Skeletal muscle tissue (tissue), 3 donors: ENCODE measurements at regions not wholly inside any gene's neighbourhood (a gene's known extent, or its start where the extent isn't known, plus 50 kb on each side); places are given as distances from the start of the nearest gene placed in this dataset.

Experiments used
- H3K27ac ChIP-seq: one replicate; pipeline ENCODE4 v1.7.0; 2013; ENCODE audit warnings: mild to moderate bottlenecking, low read depth, low read length, inconsistent platforms
- H3K27me3 ChIP-seq, 3 donors: one replicate each; pipeline ENCODE4 v1.7.0; 2013; ENCODE audit warnings: low read length in 3 of 3; ENCODE audit not compliant: control insufficient read depth in 3 of 3, insufficient read depth in 3 of 3
- H3K36me3 ChIP-seq, 3 donors: one replicate each; pipeline ENCODE4 v1.7.0; 2013; ENCODE audit warnings: low read length in 3 of 3; ENCODE audit not compliant: control insufficient read depth in 3 of 3, insufficient read depth in 3 of 3
- H3K4me1 ChIP-seq, 3 donors: one replicate each; pipeline ENCODE4 v1.7.0; 2013; ENCODE audit warnings: low read length in 3 of 3, mild to moderate bottlenecking in 3 of 3; ENCODE audit not compliant: control insufficient read depth in 3 of 3, insufficient read depth in 3 of 3
- H3K4me3 ChIP-seq, 3 donors: one replicate each; pipeline ENCODE4 v1.7.0; 2013; ENCODE audit warnings: low read length in 3 of 3
- H3K9ac ChIP-seq, 3 donors: one replicate each; pipeline ENCODE4 v1.7.0; 2013; ENCODE audit warnings: low read length in 3 of 3, mild to moderate bottlenecking in 3 of 3, moderate library complexity in 2 of 3, low read depth in 1 of 3
- H3K9me3 ChIP-seq, 3 donors: one replicate each; pipeline ENCODE4 v1.7.0; 2013; ENCODE audit warnings: low read length in 3 of 3; ENCODE audit not compliant: control insufficient read depth in 3 of 3
- donor health status: Osteomylitis.

- no peaks in the 10 kb centered on the region for H3K27me3 ChIP-seq
- H3K9ac ChIP-seq = no peak overlapping the region
- H3K36me3 ChIP-seq = no peaks in the 10 kb centered on the region
- H3K4me3 ChIP-seq = no peak overlapping the region
- H3K4me1 ChIP-seq = no peaks in the 10 kb centered on the region
- no peaks in the 10 kb centered on the region for H3K9me3 ChIP-seq
- no peak overlapping the region for H3K27ac ChIP-seq
Measured at GRCh38 chr2:14255135-14255820, 377.2 kb upstream of the LRATD1 start.

GRCh38 chr2:14256890-14257289 is 375.6 kb upstream of the LRATD1 start:
- no peak overlapping the region for H3K27ac ChIP-seq
- H3K36me3 ChIP-seq = no peaks in the 10 kb centered on the region
- H3K4me3 ChIP-seq = no peak overlapping the region
- H3K4me1 ChIP-seq = no peaks in the 10 kb centered on the region
- no peaks in the 10 kb centered on the region for H3K9me3 ChIP-seq
- no peaks in the 10 kb centered on the region for H3K27me3 ChIP-seq
- no peak overlapping the region for H3K9ac ChIP-seq

GRCh38 chr2:14257801-14258507 is 374.6 kb upstream of the LRATD1 start:
- Histone ChIP-seq H3K27me3 (no peaks in the 10 kb centered on the region), H3K4me3 (no peak overlapping the region), H3K36me3 (no peaks in the 10 kb centered on the region), H3K9me3 (no peaks in the 10 kb centered on the region), H3K27ac (no peak overlapping the region), H3K4me1 (no peaks in the 10 kb centered on the region), H3K9ac (no peak overlapping the region)

GRCh38 chr2:14261771-14262170 is 370.7 kb upstream of the LRATD1 start:
- Histone ChIP-seq H3K4me3 (no peak overlapping the region), H3K9me3 (no peaks in the 10 kb centered on the region), H3K4me1 (no peaks in the 10 kb centered on the region), H3K9ac (no peak overlapping the region), H3K27ac (no peak overlapping the region), H3K27me3 (no peaks in the 10 kb centered on the region), H3K36me3 (no peaks in the 10 kb centered on the region)

- no peaks in the 10 kb centered on the region for H3K27me3 ChIP-seq
- no peak overlapping the region for H3K9ac ChIP-seq
- no peak overlapping the region for H3K27ac ChIP-seq
- H3K9me3 ChIP-seq = no peaks in the 10 kb centered on the region
- no peaks in the 10 kb centered on the region for H3K36me3 ChIP-seq
- no peak overlapping the region for H3K4me3 ChIP-seq
- H3K4me1 ChIP-seq = no peaks in the 10 kb centered on the region
Measured at GRCh38 chr2:14263053-14263452, 369.5 kb upstream of the LRATD1 start.

- Histone ChIP-seq H3K36me3 (no peaks in the 10 kb centered on the region), H3K27ac (no peak overlapping the region), H3K4me1 (no peaks in the 10 kb centered on the region), H3K27me3 (no peaks in the 10 kb centered on the region), H3K4me3 (no peak overlapping the region), H3K9me3 (no peaks in the 10 kb centered on the region), H3K9ac (no peak overlapping the region)
Measured at GRCh38 chr2:14270036-14270582, 362.4 kb upstream of the LRATD1 start.

GRCh38 chr2:14272396-14273075 is 360.0 kb upstream of the LRATD1 start:
- Histone ChIP-seq H3K9ac (no peak overlapping the region), H3K27ac (no peak overlapping the region), H3K36me3 (no peaks in the 10 kb centered on the region), H3K27me3 (no peaks in the 10 kb centered on the region), H3K4me1 (no peaks in the 10 kb centered on the region), H3K9me3 (no peaks in the 10 kb centered on the region), H3K4me3 (no peak overlapping the region)

- Histone ChIP-seq H3K27ac (no peak overlapping the region), H3K9me3 (no peaks in the 10 kb centered on the region), H3K9ac (no peak overlapping the region), H3K4me1 (no peaks in the 10 kb centered on the region), H3K36me3 (no peaks in the 10 kb centered on the region), H3K27me3 (no peaks in the 10 kb centered on the region), H3K4me3 (no peak overlapping the region)
Measured at GRCh38 chr2:14273650-14274049, 358.9 kb upstream of the LRATD1 start.

GRCh38 chr2:14284244-14284643 is 348.3 kb upstream of the LRATD1 start:
- no peak overlapping the region for H3K4me3 ChIP-seq
- no peaks in the 10 kb centered on the region for H3K9me3 ChIP-seq
- no peaks in the 10 kb centered on the region for H3K36me3 ChIP-seq
- H3K9ac ChIP-seq = no peak overlapping the region
- no peaks in the 10 kb centered on the region for H3K27me3 ChIP-seq
- H3K27ac ChIP-seq = no peak overlapping the region
- H3K4me1 ChIP-seq = no peaks in the 10 kb centered on the region

- Histone ChIP-seq H3K4me3 (no peak overlapping the region), H3K27ac (no peak overlapping the region), H3K36me3 (no peaks in the 10 kb centered on the region), H3K9me3 (no peaks in the 10 kb centered on the region), H3K4me1 (no peaks in the 10 kb centered on the region), H3K9ac (no peak overlapping the region), H3K27me3 (no peaks in the 10 kb centered on the region)
Measured at GRCh38 chr2:14285812-14286211, 346.7 kb upstream of the LRATD1 start.
